AG10803 (cell line): ENCODE measurements at regions not wholly inside any gene's neighbourhood (a gene's known extent, or its start where the extent isn't known, plus 50 kb on each side); places are given as distances from the start of the nearest gene placed in this dataset.

ENCODE experiments used
- DNase-seq: peaks from one replicate; pipeline ENCODE4 v3.0.0; 2010; ENCODE audit warnings: low read depth
- H3K4me3 ChIP-seq: 2 replicates; pipeline ENCODE4 v1.5.1; 2011; ENCODE audit warnings: mild to moderate bottlenecking, low read length, control low read depth
- CTCF ChIP-seq: conservative IDR thresholded peaks from 2 replicates; pipeline ENCODE4 v1.5.1; 2011; ENCODE audit warnings: mild to moderate bottlenecking, low read length, control low read depth, inconsistent platforms

GRCh38 chr16:5575121-5575520, 477.5 kb upstream of the EEF2KMT start:
- TF ChIP-seq CTCF: no peak
- no peak for DNase-seq
- no peak overlapping the region for H3K4me3 ChIP-seq

GRCh38 chr16:5572056-5572455, 474.5 kb upstream of the EEF2KMT start:
- no peak for DNase-seq
- no peak for TF ChIP-seq CTCF
- H3K4me3 ChIP-seq: no peak overlapping the region

GRCh38 chr16:5571446-5571845, 473.9 kb upstream of the EEF2KMT start:
- H3K4me3 ChIP-seq: no peak overlapping the region
- no peak for DNase-seq
- TF ChIP-seq CTCF: no peak

GRCh38 chr16:5561800-5562199, 464.2 kb upstream of the EEF2KMT start:
- no peak overlapping the region for H3K4me3 ChIP-seq
- no peak for DNase-seq
- no peak for TF ChIP-seq CTCF

GRCh38 chr16:5560084-5560483, 462.5 kb upstream of the EEF2KMT start:
- no peak for DNase-seq
- H3K4me3 ChIP-seq: no peak overlapping the region
- no peak for TF ChIP-seq CTCF

GRCh38 chr16:5557966-5558365, 460.4 kb upstream of the EEF2KMT start:
- H3K4me3 ChIP-seq: no peak overlapping the region
- no peak for DNase-seq
- no peak for TF ChIP-seq CTCF

- no peak for TF ChIP-seq CTCF
- no peak overlapping the region for H3K4me3 ChIP-seq
- no peak for DNase-seq
Observed at GRCh38 chr16:5557448-5557847, 459.9 kb upstream of the EEF2KMT start.
